Prostate gland (tissue), 2 donors: ENCODE measurements at regions not wholly inside any gene's neighbourhood (a gene's known extent, or its start where the extent isn't known, plus 50 kb on each side); places are given as distances from the start of the nearest gene placed in this dataset.

Source experiments
- DNase-seq: peaks from one replicate; pipeline ENCODE4 v3.0.0-alpha.2; 2019; ENCODE audit warnings: low spot score
- H3K27ac ChIP-seq, 2 donors: fragments of 200-600 bp; sonication (generic); 2 replicates each; pipeline ENCODE4 v1.5.1; 2017 to 2019
- H3K27me3 ChIP-seq: fragments of 200-600 bp; sonication (generic); replicated peaks from 2 replicates; pipeline ENCODE4 v1.5.1; 2019; ENCODE audit not compliant: insufficient read depth
- H3K36me3 ChIP-seq, 2 donors: fragments of 200-600 bp; sonication (generic); 1 replicate in 1 of 2; 2 replicates in 1 of 2; pipeline versions ENCODE4 v1.5.1 to v1.8.1; 2017 to 2019
- H3K4me1 ChIP-seq: fragments of 200-600 bp; sonication (generic); replicated peaks from 2 replicates; pipeline ENCODE4 v1.5.1; 2019
- H3K4me3 ChIP-seq, 2 donors: fragments of 200-600 bp; sonication (generic); 2 replicates each; pipeline ENCODE4 v1.5.1; 2017 to 2019
- H3K9me3 ChIP-seq: fragments of 200-600 bp; sonication (generic); 2 replicates; pipeline ENCODE4 v1.5.1; 2017
- POLR2A ChIP-seq: fragments of 450-650 bp; IDR thresholded peaks from one replicate; pipeline ENCODE4 v1.6.1; 2016; ENCODE audit warnings: antibody characterized with exemption, mild to moderate bottlenecking
- POLR2AphosphoS5 ChIP-seq: sonication (generic); formaldehyde crosslinking; IDR thresholded peaks from one replicate; pipeline ENCODE4 v1.6.1; 2017; ENCODE audit warnings: antibody characterized with exemption
- WGBS: methylation state at CpG from one replicate; pipeline ENCODE4 v1.1.5; 2018; 5-methylcytosine and 5-hydroxymethylcytosine counted together
- intact Hi-C: fragments of 100-400 bp; cut with DNase I; formaldehyde crosslinking; loops from one replicate; pipeline ENCODE4 v1.14.2; 2022
- TF ChIP-seq, protein P1 (sequence below), 4 experiments: fragments of 200-600 bp in 2 of 4; fragments of 450-650 bp in 2 of 4; sonication (generic) in 2 of 4; IDR thresholded peaks; 1 replicate in 3 of 4; 2 replicates in 1 of 4; pipeline ENCODE4 v1.5.1; 2016 to 2019; ENCODE audit warnings: antibody characterized with exemption in 4 of 4, mild to moderate bottlenecking in 2 of 4, moderate library complexity in 2 of 4

GRCh38 chr18:60929966-60930365 lies 403.3 kb upstream of the CDH20 start:
- no peaks in the 10 kb centered on the region for H3K36me3 ChIP-seq
- no peak overlapping the region for H3K4me3 ChIP-seq
- no peaks in the 10 kb centered on the region for H3K9me3 ChIP-seq
- no peaks in the 10 kb centered on the region for H3K27me3 ChIP-seq
- H3K27ac ChIP-seq = no peak overlapping the region
- TF ChIP-seq POLR2A = no peak
- TF ChIP-seq POLR2AphosphoS5 = no peak
- TF ChIP-seq, protein P1, sequence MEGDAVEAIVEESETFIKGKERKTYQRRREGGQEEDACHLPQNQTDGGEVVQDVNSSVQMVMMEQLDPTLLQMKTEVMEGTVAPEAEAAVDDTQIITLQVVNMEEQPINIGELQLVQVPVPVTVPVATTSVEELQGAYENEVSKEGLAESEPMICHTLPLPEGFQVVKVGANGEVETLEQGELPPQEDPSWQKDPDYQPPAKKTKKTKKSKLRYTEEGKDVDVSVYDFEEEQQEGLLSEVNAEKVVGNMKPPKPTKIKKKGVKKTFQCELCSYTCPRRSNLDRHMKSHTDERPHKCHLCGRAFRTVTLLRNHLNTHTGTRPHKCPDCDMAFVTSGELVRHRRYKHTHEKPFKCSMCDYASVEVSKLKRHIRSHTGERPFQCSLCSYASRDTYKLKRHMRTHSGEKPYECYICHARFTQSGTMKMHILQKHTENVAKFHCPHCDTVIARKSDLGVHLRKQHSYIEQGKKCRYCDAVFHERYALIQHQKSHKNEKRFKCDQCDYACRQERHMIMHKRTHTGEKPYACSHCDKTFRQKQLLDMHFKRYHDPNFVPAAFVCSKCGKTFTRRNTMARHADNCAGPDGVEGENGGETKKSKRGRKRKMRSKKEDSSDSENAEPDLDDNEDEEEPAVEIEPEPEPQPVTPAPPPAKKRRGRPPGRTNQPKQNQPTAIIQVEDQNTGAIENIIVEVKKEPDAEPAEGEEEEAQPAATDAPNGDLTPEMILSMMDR (IDR thresholded peaks at IDR 0.05) = no peak
- DNase-seq = no peak
- intact Hi-C loops = no loop called here
- no peaks in the 10 kb centered on the region for H3K4me1 ChIP-seq
- WGBS = 66% methylated on average over 3 of the region's 3 CpGs

DNA sequence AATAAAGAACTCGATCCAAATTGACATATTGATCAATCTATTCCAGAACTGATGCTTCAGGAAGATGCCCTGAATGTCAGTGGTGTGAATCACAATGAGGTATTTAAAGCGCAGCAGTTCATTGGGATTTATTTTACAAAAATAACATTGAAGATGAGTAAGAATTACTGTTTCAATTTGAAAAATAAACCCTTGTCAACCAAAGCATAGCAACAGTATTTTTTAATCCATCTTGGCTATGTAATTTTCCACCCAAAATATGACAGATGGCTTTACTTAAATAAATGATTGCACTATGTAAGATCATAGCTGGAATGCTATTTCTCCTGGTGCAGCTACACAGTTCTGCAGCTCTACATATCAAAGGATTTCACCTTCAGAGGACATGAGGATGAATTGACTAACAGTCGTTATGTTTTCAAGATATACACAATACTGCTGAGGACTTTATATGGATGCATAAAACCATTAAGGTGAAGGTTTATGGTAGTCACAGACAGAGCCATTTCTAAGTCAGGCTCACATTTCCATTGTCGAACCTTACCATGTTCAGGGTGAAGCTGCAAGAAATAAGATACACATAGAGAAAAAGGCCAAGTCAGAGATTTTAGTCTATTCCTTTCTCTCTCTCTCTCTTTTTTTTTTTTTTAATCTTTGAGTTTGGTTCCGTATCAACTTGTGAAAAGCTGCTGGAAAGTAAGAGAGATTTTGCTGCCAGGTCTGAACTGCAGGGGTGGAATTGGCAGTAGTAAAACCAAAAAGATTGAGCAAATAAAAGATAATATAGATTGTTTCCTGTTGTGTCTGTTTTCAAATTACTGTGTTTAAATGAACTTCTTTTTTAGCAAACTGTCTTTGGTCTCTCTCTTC lies 398.0 kb upstream of the CDH20 start:
- TF ChIP-seq, protein P1 (IDR thresholded peaks at IDR 0.05) = no peak
- TF ChIP-seq POLR2A (no peak), POLR2AphosphoS5 (no peak)
- Histone ChIP-seq H3K27ac (no peak overlapping the region), H3K27me3 (no peaks in the 10 kb centered on the region), H3K4me1 (no peaks in the 10 kb centered on the region), H3K36me3 (no peaks in the 10 kb centered on the region), H3K4me3 (no peak overlapping the region), H3K9me3 (no peaks in the 10 kb centered on the region)
- intact Hi-C loops = no loop called here
- DNase-seq = no peak
- 54% methylated on average over 5 of the region's 5 CpGs for WGBS

DNA sequence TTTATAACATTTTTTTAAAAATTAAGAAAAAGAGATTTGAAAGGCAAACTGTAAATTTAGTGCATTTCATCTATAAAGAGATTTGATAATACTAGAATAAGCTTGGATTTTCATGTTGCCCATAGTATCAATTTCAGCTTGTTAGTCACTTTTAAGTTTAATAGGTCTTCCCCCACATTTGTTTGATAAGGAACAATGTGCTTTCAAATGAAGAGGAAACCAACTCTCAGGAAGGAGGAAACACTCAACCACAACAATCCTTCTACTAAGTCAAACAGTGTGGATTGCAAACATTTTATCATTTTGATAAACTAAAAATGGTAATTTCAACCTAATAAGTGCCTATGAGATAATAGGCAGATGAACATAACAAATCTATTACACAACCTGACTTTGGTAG lies 397.1 kb upstream of the CDH20 start:
- H3K9me3 ChIP-seq = no peaks in the 10 kb centered on the region
- H3K4me3 ChIP-seq = no peak overlapping the region
- no peaks in the 10 kb centered on the region for H3K27me3 ChIP-seq
- intact Hi-C loops = no loop called here
- no peaks in the 10 kb centered on the region for H3K36me3 ChIP-seq
- DNase-seq = no peak
- no peak overlapping the region for H3K27ac ChIP-seq
- H3K4me1 ChIP-seq = no peaks in the 10 kb centered on the region
- TF ChIP-seq POLR2A (no peak), POLR2AphosphoS5 (no peak)
- TF ChIP-seq, protein P1 (IDR thresholded peaks at IDR 0.05) = no peak

- Histone ChIP-seq H3K4me3 (no peak overlapping the region), H3K27me3 (no peaks in the 10 kb centered on the region), H3K9me3 (no peaks in the 10 kb centered on the region), H3K36me3 (no peaks in the 10 kb centered on the region), H3K4me1 (no peaks in the 10 kb centered on the region), H3K27ac (no peak overlapping the region)
- no peak for DNase-seq
- WGBS = 70% methylated on average over 6 of the region's 6 CpGs
- intact Hi-C loops = no loop called here
- no peak for TF ChIP-seq POLR2A
- no peak for TF ChIP-seq POLR2AphosphoS5
Observed at GRCh38 chr18:60943297-60943696, 389.9 kb upstream of the CDH20 start.

DNA sequence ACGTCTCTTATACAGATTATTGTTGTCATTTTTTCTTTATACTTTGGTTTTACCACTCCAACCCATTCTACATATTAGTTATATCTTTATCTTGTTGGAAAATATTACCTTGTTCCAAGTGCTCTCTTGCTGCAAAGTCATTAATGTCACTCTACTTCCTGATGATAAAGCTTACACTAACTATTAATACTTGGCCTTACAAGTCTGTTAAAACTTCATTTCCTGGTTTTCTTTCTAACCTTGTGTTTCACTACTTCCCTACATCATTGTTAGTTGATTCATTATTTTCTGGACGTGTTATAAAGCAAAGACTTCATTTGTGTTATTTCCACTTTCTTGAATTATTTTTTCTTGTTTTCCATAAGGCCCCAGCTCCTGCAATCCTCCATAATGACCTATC lies 382.6 kb upstream of the CDH20 start:
- Histone ChIP-seq H3K4me3 (no peak overlapping the region), H3K9me3 (no peaks in the 10 kb centered on the region), H3K36me3 (no peaks in the 10 kb centered on the region), H3K4me1 (no peaks in the 10 kb centered on the region), H3K27ac (no peak overlapping the region), H3K27me3 (no peaks in the 10 kb centered on the region)
- TF ChIP-seq, protein P1 (IDR thresholded peaks at IDR 0.05) = no peak
- DNase-seq = no peak
- intact Hi-C loops = no loop called here
- 73% methylated on average over 2 of the region's 2 CpGs for WGBS
